WERI-Rb-1 (cell line): ENCODE measurements at regions not wholly inside any gene's neighbourhood (a gene's known extent, or its start where the extent isn't known, plus 50 kb on each side); places are given as distances from the start of the nearest gene placed in this dataset.
"Not testable (repeated sequence)": the region's sequence is repeated elsewhere in the genome, so short reads cannot be mapped to it uniquely, and the experiment has no call there.

Source experiments
- DNase-seq: peaks from one replicate; pipeline ENCODE4 v3.0.0-alpha.2; 2020
- H3K27ac ChIP-seq: fragments of 250-450 bp; sonication (Bioruptor Pico); 2 replicates; pipeline ENCODE4 v1.5.1; 2020; ENCODE audit warnings: mild to moderate bottlenecking, moderate library complexity
- H3K27me3 ChIP-seq: fragments of 250-450 bp; sonication (Bioruptor Pico); 2 replicates; pipeline ENCODE4 v1.5.1; 2021; ENCODE audit warnings: mild to moderate bottlenecking, low read depth, moderate library complexity; ENCODE audit not compliant: insufficient read depth, severe bottlenecking
- H3K36me3 ChIP-seq: fragments of 250-450 bp; sonication (Bioruptor Pico); 2 replicates; pipeline ENCODE4 v1.5.1; 2020; ENCODE audit warnings: mild to moderate bottlenecking, moderate library complexity
- H3K4me3 ChIP-seq: 2 replicates; pipeline ENCODE4 v1.5.1; 2011; ENCODE audit warnings: low read depth, mild to moderate bottlenecking, control low read depth, low read length
- H3K9me3 ChIP-seq: fragments of 250-450 bp; sonication (Bioruptor Pico); 2 replicates; pipeline ENCODE4 v1.5.1; 2021; ENCODE audit warnings: mild to moderate bottlenecking, moderate library complexity; ENCODE audit not compliant: severe bottlenecking
- TF ChIP-seq, protein P1 (sequence below): IDR thresholded peaks from 2 replicates; pipeline ENCODE4 v1.5.1; 2011; ENCODE audit warnings: low read depth, mild to moderate bottlenecking, control low read depth, inconsistent platforms, low read length

DNA sequence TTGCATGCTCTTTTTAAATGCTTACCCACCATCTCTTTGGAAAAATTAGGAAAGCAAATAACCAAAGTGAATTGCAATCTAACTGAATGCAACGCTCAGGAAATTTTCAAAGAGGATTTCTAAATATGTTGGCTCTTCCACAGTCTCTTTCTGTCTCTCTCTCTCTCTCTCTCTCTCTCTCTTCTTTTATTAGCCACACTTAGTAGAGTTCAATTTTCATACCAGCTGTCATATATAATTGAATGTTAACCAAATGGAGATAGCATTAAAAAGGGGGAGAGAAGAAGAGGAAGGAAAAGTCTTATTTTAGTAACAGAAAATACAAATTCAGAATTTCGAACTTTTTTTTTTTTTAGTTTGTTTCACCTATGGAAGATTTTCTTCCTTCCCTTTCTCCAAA, 235.9 kb upstream of the GBE1 start:
- no peaks in the 10 kb centered on the region for H3K9me3 ChIP-seq
- no peak overlapping the region for H3K27ac ChIP-seq
- H3K4me3 ChIP-seq = no peak overlapping the region
- TF ChIP-seq, protein P1, sequence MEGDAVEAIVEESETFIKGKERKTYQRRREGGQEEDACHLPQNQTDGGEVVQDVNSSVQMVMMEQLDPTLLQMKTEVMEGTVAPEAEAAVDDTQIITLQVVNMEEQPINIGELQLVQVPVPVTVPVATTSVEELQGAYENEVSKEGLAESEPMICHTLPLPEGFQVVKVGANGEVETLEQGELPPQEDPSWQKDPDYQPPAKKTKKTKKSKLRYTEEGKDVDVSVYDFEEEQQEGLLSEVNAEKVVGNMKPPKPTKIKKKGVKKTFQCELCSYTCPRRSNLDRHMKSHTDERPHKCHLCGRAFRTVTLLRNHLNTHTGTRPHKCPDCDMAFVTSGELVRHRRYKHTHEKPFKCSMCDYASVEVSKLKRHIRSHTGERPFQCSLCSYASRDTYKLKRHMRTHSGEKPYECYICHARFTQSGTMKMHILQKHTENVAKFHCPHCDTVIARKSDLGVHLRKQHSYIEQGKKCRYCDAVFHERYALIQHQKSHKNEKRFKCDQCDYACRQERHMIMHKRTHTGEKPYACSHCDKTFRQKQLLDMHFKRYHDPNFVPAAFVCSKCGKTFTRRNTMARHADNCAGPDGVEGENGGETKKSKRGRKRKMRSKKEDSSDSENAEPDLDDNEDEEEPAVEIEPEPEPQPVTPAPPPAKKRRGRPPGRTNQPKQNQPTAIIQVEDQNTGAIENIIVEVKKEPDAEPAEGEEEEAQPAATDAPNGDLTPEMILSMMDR = no peak
- no peaks in the 10 kb centered on the region for H3K36me3 ChIP-seq
- no peak for DNase-seq
- no peaks in the 10 kb centered on the region for H3K27me3 ChIP-seq

DNA sequence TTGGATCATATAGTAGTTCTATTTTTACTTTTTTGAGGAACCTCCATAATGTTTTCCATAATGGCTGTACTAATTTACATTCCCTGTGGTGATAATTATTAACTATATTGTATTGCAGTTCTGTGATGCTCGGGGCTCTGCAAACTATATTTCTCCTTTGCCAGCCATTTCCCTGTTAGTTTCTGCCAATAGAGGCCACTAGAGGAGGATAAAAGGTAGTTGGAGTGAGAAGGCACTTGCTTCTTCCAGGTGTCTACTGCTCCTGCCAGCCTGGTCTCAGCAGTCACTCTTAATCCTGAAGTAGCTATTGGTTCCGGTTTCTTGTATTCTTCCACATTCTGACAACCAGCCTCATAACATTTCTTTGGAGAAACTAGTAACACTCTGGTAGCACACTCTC, 233.9 kb upstream of the GBE1 start:
- H3K27me3 ChIP-seq = no peaks in the 10 kb centered on the region
- no peak overlapping the region for H3K4me3 ChIP-seq
- H3K36me3 ChIP-seq = no peaks in the 10 kb centered on the region
- TF ChIP-seq, protein P1 = 0 out of 2 replicates have a peak, but pooled peaks have one; percentile 7
- H3K27ac ChIP-seq = no peak overlapping the region
- H3K9me3 ChIP-seq = no peaks in the 10 kb centered on the region
- no peak for DNase-seq

DNA sequence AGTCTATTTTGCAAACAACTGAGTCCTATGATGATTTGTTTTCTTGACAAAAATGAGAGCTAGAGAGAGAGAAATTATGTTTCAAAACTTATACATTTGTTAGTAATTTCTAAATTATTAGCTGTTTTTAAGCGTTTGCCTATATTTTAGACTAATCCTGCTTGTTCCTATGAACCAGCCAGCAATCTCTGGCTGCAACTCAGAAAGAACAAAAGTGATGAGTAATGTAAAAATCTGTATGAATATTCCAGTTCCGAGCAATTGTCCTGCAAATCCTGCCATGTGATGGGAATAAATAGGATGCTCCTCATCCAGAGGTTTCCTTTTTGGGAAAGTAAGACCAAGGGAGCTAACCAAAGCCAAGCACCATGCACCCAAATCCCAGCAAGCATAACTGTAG, 228.3 kb upstream of the GBE1 start:
- no peaks in the 10 kb centered on the region for H3K9me3 ChIP-seq
- no peaks in the 10 kb centered on the region for H3K27me3 ChIP-seq
- H3K4me3 ChIP-seq = no peak overlapping the region
- TF ChIP-seq, protein P1 = no peak
- no peak overlapping the region for H3K27ac ChIP-seq
- no peak for DNase-seq
- no peaks in the 10 kb centered on the region for H3K36me3 ChIP-seq

DNA sequence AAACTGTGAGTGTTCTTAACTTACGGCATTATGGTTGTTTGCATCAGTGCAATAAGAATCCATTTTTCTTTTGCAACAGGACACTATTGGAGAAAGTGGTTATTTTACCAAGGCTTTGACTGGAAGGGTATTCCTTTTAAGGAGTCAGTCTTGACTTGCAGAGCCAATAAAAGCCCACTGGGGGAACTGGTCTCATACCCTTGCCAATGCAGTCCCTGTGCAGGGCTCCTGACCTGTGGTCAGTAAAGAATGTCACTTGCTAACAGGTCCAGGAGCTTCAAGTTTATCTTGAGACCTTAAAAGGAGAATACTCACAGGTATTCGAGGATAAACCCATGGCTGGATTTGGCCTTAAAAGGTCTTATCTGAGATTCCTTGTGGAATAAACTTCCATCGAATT, 227.8 kb upstream of the GBE1 start:
- H3K36me3 ChIP-seq = no peaks in the 10 kb centered on the region
- TF ChIP-seq, protein P1 = no peak
- no peaks in the 10 kb centered on the region for H3K9me3 ChIP-seq
- no peaks in the 10 kb centered on the region for H3K27me3 ChIP-seq
- DNase-seq = no peak
- H3K27ac ChIP-seq = no peak overlapping the region
- no peak overlapping the region for H3K4me3 ChIP-seq

DNA sequence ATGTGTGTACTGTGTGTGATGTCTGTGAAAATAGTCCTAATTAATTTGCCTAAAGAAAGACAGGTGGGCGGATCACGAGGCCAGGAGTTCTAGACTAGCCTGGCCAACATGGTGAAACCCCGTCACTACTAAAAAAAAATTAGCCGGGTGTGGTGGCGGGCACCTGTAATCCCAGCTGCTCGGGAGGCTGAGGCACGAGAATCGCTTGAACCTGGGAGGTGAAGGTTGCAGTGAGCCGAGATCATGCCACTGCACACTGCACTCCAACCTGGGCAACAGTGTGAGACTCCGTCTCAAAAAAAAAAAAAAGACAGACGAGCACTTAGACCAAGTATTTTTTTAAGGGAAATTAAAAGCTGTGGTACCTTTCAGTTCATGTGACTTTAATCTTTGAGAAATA, 226.0 kb upstream of the GBE1 start:
- DNase-seq, H3K36me3 ChIP-seq, H3K9me3 ChIP-seq, H3K27me3 ChIP-seq, H3K27ac ChIP-seq, H3K4me3 ChIP-seq: not testable (repeated sequence)

DNA sequence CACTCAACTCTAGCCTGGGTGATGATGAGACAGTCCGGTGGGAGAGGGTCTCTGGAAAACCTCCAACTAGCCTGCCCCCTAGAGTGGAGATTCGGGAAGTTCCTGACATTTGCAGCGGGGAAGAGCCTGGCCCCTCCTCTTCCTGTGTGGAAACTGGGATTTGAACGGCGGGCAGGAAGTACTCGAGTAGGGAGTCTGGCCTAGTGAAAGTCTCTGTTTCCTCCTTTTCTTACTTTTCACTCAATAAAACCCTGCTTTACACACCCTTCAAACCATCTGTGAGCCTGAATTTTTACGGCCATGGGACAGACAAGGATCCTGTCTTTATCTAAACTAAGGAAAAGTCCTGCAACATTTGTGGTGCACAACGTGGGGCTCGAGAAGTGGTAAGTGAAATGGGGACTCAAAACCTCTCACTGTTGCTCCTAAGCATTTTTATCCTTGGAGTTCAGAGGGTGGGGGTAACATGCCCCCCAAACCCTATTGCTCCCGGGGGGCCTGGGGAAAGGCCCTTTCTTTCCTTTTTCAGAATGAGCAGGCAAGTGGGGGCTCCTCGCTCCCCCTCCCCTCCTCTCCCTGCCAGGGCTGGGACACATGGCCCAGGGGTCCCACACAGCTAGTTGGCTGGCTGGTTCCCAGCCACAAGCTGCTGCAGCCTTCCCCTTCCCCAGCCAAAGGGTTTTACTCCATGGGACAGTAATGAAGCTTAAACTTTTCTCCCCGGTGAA, 224.7 kb upstream of the GBE1 start:
- Histone ChIP-seq H3K27me3 (no peaks in the 10 kb centered on the region), H3K27ac (no peak overlapping the region), H3K4me3 (no peak overlapping the region), H3K36me3 (no peaks in the 10 kb centered on the region), H3K9me3 (no peaks in the 10 kb centered on the region)
- no peak for DNase-seq
- TF ChIP-seq, protein P1 = no peak
